Endothelial cell of umbilical vein (primary cell): ENCODE measurements at regions not wholly inside any gene's neighbourhood (a gene's known extent, or its start where the extent isn't known, plus 50 kb on each side); places are given as distances from the start of the nearest gene placed in this dataset.

Source experiments
- BruUV-seq: library from RNA; stranded (reverse); fragments of 400-500 nt; replicated peaks from 2 replicates; lab custom pipeline; 2021; lab: Mats Ljungman, UMichigan
- CTCF ChIA-PET: fragments of 300-600, 350-600 bp; sonication (Branson Sonifier 250); formaldehyde crosslinking; loops from one replicate; lab custom pipeline; 2021; ENCODE audit warnings: antibody characterized with exemption, inconsistent platforms; lab: Charles Lee
- POLR2A ChIA-PET: fragments of 300-600, 350-600 bp; sonication (Branson Sonifier 250); formaldehyde crosslinking; loops from one replicate; lab custom pipeline; 2021; ENCODE audit warnings: antibody characterized with exemption, inconsistent platforms; lab: Charles Lee
- DNase-seq: peaks from one replicate; pipeline ENCODE4 v3.0.0-alpha.2; 2011; ENCODE audit warnings: low read depth, low spot score
- FAIRE-seq: peaks from 2 replicates; lab custom pipeline; 2011; peaks lifted over from hg19 to GRCh38; lab: Jason Lieb, UNC
- H2AFZ ChIP-seq: 2 replicates; pipeline ENCODE4 v1.6.0; 2012; ENCODE audit warnings: low read depth, low read length, control low read depth, inconsistent platforms
- H3K27ac ChIP-seq: 2 replicates; pipeline ENCODE4 v1.5.1; 2011; ENCODE audit warnings: low read depth, mild to moderate bottlenecking, control low read depth, low read length, moderate library complexity; ENCODE audit not compliant: insufficient read depth
- H3K27me3 ChIP-seq, 2 experiments: 2 replicates each; pipeline versions ENCODE4 v1.6.0 to v1.6.1; 2011; ENCODE audit warnings: low read length in 2 of 2, mixed read lengths in 1 of 2; ENCODE audit not compliant: control insufficient read depth in 2 of 2, insufficient read depth in 2 of 2
- H3K36me3 ChIP-seq, 2 experiments: 2 replicates in 1 of 2; 3 replicates in 1 of 2; pipeline ENCODE4 v1.5.1; 2011; ENCODE audit warnings: low read length in 2 of 2, mild to moderate bottlenecking in 1 of 2, moderate library complexity in 1 of 2; ENCODE audit not compliant: control insufficient read depth in 2 of 2, insufficient read depth in 2 of 2; ENCODE audit errors: extremely low read depth in 1 of 2
- H3K4me1 ChIP-seq: 3 replicates; pipeline ENCODE4 v1.5.1; 2011; ENCODE audit warnings: mild to moderate bottlenecking, low read length; ENCODE audit not compliant: control insufficient read depth, insufficient read depth; ENCODE audit errors: extremely low read depth
- H3K4me2 ChIP-seq: 2 replicates; pipeline ENCODE4 v1.6.1; 2011; ENCODE audit warnings: low read length, control low read depth, mixed read lengths; ENCODE audit not compliant: insufficient read depth
- H3K4me3 ChIP-seq, 3 experiments: fragments of 200-600 bp in 1 of 3; sonication (generic), shearing (Covaris generic) in 1 of 3; replicated peaks in 1 of 3; 2 replicates each; pipeline ENCODE4 v1.5.1; 2011 to 2016; ENCODE audit warnings: control low read depth in 3 of 3, low read length in 3 of 3, mild to moderate bottlenecking in 2 of 3, inconsistent platforms in 1 of 3, low read depth in 1 of 3, moderate library complexity in 1 of 3; ENCODE audit not compliant: insufficient read depth in 1 of 3
- H3K79me2 ChIP-seq: 2 replicates; pipeline ENCODE4 v1.6.0; 2012; ENCODE audit warnings: low read length, inconsistent platforms; ENCODE audit not compliant: control insufficient read depth, insufficient read depth
- H3K9ac ChIP-seq: replicated peaks from 2 replicates; pipeline ENCODE3; 2011; ENCODE audit warnings: low read length, control low read depth; ENCODE audit not compliant: insufficient read depth; ENCODE audit errors: extremely low read depth
- H3K9me1 ChIP-seq: replicated peaks from 3 replicates; pipeline ENCODE4 v1.6.0; 2011; ENCODE audit warnings: mild to moderate bottlenecking, low read length; ENCODE audit not compliant: control insufficient read depth, insufficient read depth; ENCODE audit errors: extremely low read depth
- H3K9me3 ChIP-seq: replicated peaks from 2 replicates; pipeline ENCODE4 v1.5.1; 2012; ENCODE audit warnings: low read length, inconsistent platforms; ENCODE audit not compliant: control insufficient read depth, insufficient read depth
- H4K20me1 ChIP-seq: replicated peaks from 2 replicates; pipeline ENCODE3; 2011; ENCODE audit warnings: mild to moderate bottlenecking, low read length; ENCODE audit not compliant: control insufficient read depth, insufficient read depth; ENCODE audit errors: extremely low read depth
- EZH2 ChIP-seq: IDR thresholded peaks from 2 replicates; pipeline ENCODE4 v1.6.1; 2012; ENCODE audit warnings: borderline replicate concordance, low read depth, mild to moderate bottlenecking, moderate library complexity, low read length, inconsistent platforms; ENCODE audit not compliant: severe bottlenecking
- FOS ChIP-seq: IDR thresholded peaks from 2 replicates; pipeline ENCODE4 v1.6.1; 2011; ENCODE audit warnings: mild to moderate bottlenecking, low read length, moderate library complexity, borderline replicate concordance; ENCODE audit not compliant: insufficient read depth
- GATA2 ChIP-seq: IDR thresholded peaks from 2 replicates; pipeline ENCODE4 v1.7.0; 2011; ENCODE audit warnings: low read depth, mild to moderate bottlenecking, moderate library complexity, mixed read lengths, low read length; ENCODE audit not compliant: insufficient read length, insufficient read depth
- JUN ChIP-seq: IDR thresholded peaks from 2 replicates; pipeline ENCODE4 v1.6.1; 2011; ENCODE audit warnings: borderline replicate concordance, low read depth; ENCODE audit not compliant: insufficient read length, insufficient read depth
- MYC ChIP-seq: IDR thresholded peaks from one replicate; pipeline ENCODE4 v1.6.1; 2011; ENCODE audit warnings: mild to moderate bottlenecking, low read depth, low read length
- POLR2A ChIP-seq: IDR thresholded peaks from 2 replicates; pipeline ENCODE4 v1.6.1; 2012; ENCODE audit warnings: low read depth, mild to moderate bottlenecking, control low read depth, low read length
- dilution Hi-C: fragments of 300-500 bp; cut with MboI; formaldehyde crosslinking; loops from one replicate; pipeline ENCODE4 v1.15.0; 2019; ENCODE audit warnings: low sequenced_read_pairs; ENCODE audit not compliant: extremely low pct_ligation_motif_present
- intact Hi-C: fragments of 100-400 bp; cut with micrococcal nuclease; formaldehyde crosslinking; loops from one replicate; pipeline ENCODE4 v1.10.0; 2022
- TF ChIP-seq, protein P1 (sequence below): IDR thresholded peaks from 2 replicates; pipeline ENCODE4 v1.6.1; 2011; ENCODE audit not compliant: insufficient read depth, insufficient read length
- TF ChIP-seq, protein P2 (sequence below), 2 donors: IDR thresholded peaks; 1 replicate in 1 of 2; 2 replicates in 1 of 2; pipeline ENCODE4 v1.5.1; 2011; ENCODE audit warnings: low read length in 2 of 2, mild to moderate bottlenecking in 2 of 2, moderate library complexity in 2 of 2, control low read depth in 1 of 2, inconsistent platforms in 1 of 2, low read depth in 1 of 2; ENCODE audit not compliant: insufficient read depth in 1 of 2; ENCODE audit errors: extremely low read depth in 1 of 2

DNA sequence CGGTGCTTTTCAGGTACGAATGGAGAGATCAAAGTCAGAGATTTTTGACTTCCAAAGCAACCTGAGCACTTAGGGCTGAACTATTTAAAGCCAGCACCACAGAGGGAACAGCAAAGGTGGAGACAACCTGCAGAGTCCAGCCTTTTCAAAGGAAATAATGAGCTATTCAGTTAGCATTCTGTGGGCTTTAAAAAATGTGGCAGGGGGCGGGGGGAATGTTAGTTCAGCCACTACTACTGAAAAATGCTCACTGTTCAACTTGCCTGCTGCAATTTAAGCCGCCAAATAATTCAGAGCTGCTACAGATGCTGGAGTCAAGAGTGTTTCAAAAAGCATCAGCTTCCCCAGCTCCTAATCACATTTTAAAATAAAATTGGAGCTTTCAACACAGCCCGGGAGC is 473.3 kb upstream of the PLXNA2 start:
- no peak overlapping the region for H3K4me3 ChIP-seq
- H3K9me3 ChIP-seq, result no peaks in the 10 kb centered on the region
- no peaks in the 10 kb centered on the region for H3K4me1 ChIP-seq
- H3K4me2 ChIP-seq, result no peak overlapping the region
- no peak for FAIRE-seq
- H3K27me3 ChIP-seq, result no peaks in the 10 kb centered on the region
- H4K20me1 ChIP-seq, result no peaks in the 10 kb centered on the region
- no peaks in the 10 kb centered on the region for H3K36me3 ChIP-seq
- ChIA-PET CTCF (no interaction called here), POLR2A (no interaction called here)
- H3K79me2 ChIP-seq, result no peaks in the 10 kb centered on the region
- dilution Hi-C loops (no loop called here), intact Hi-C loops (no loop called here)
- BruUV-seq, result no TSS peak
- H2AFZ ChIP-seq, result no peak overlapping the region
- no peak overlapping the region for H3K27ac ChIP-seq
- TF ChIP-seq FOS (no peak), EZH2 (no peak), JUN (no peak), GATA2 (no peak), MYC (no peak)
- TF ChIP-seq, protein P1, sequence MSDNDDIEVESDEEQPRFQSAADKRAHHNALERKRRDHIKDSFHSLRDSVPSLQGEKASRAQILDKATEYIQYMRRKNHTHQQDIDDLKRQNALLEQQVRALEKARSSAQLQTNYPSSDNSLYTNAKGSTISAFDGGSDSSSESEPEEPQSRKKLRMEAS, result no peak
- no peak overlapping the region for H3K9ac ChIP-seq
- no peak for DNase-seq
- no peaks in the 10 kb centered on the region for H3K9me1 ChIP-seq

DNA sequence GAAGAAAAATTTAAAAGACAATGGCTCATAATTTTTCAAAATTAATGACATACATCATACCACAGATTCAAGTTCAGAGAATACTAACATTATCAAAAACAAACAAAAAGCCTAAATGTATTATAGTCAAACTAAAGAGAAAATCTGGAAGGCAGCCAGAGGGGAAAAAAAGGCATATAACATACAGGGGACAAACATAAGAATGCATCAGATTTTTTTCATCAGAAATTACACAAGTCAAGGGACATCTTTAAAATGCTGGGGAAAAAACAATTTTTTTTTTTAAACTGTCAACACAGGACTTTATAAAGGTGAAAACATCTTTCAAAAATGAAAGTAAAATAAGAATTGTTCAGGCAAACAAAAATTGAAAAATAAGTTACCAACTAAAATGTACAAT is 478.4 kb upstream of the PLXNA2 start:
- POLR2A ChIA-PET, result no interaction called here
- dilution Hi-C loops, result no loop called here
- no peaks in the 10 kb centered on the region for H3K79me2 ChIP-seq
- BruUV-seq, result no TSS peak
- H3K9me1 ChIP-seq, result no peaks in the 10 kb centered on the region
- H3K27ac ChIP-seq, result no peak overlapping the region
- H3K4me1 ChIP-seq, result no peaks in the 10 kb centered on the region
- DNase-seq (no peak), FAIRE-seq (no peak)
- no peaks in the 10 kb centered on the region for H3K36me3 ChIP-seq
- H4K20me1 ChIP-seq, result no peaks in the 10 kb centered on the region
- no peaks in the 10 kb centered on the region for H3K27me3 ChIP-seq
- H3K9ac ChIP-seq, result no peak overlapping the region
- intact Hi-C loops, result no loop called here
- no peak overlapping the region for H3K4me3 ChIP-seq
- no peak overlapping the region for H2AFZ ChIP-seq
- H3K4me2 ChIP-seq, result no peak overlapping the region
- TF ChIP-seq GATA2 (no peak), POLR2A (no peak), JUN (no peak), FOS (no peak)
- TF ChIP-seq, protein P2, sequence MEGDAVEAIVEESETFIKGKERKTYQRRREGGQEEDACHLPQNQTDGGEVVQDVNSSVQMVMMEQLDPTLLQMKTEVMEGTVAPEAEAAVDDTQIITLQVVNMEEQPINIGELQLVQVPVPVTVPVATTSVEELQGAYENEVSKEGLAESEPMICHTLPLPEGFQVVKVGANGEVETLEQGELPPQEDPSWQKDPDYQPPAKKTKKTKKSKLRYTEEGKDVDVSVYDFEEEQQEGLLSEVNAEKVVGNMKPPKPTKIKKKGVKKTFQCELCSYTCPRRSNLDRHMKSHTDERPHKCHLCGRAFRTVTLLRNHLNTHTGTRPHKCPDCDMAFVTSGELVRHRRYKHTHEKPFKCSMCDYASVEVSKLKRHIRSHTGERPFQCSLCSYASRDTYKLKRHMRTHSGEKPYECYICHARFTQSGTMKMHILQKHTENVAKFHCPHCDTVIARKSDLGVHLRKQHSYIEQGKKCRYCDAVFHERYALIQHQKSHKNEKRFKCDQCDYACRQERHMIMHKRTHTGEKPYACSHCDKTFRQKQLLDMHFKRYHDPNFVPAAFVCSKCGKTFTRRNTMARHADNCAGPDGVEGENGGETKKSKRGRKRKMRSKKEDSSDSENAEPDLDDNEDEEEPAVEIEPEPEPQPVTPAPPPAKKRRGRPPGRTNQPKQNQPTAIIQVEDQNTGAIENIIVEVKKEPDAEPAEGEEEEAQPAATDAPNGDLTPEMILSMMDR (IDR thresholded peaks at IDR 0.05; ENCODE audit: extremely low read depth in 1 of 2, insufficient read depth in 1 of 2, low read depth in 1 of 2, low read length in 2 of 2), result no peak
- CTCF ChIA-PET, result interaction anchor here (1.7 kb wide), 1 partner anchor 10 kb away, joined by 3 read pairs; no protein-coding TSS in a partner anchor
- no peaks in the 10 kb centered on the region for H3K9me3 ChIP-seq
